Midbrain (tissue), 1 donor: ENCODE measurements at regions not wholly inside any gene's neighbourhood (a gene's known extent, or its start where the extent isn't known, plus 50 kb on each side); places are given as distances from the start of the nearest gene placed in this dataset.
"Not testable (repeated sequence)": the region's sequence is repeated elsewhere in the genome, so short reads cannot be mapped to it uniquely, and the experiment has no call there.

Source experiments
- DNase-seq: peaks from one replicate; lab custom pipeline; 2025; lab: John Stamatoyannopoulos, UW

- DNase-seq: no peak
Measured at GRCh38 chr18:4765401-4765800, 310.3 kb upstream of the DLGAP1 start.

GRCh38 chr18:4762330-4762729 lies 307.2 kb upstream of the DLGAP1 start:
- no peak for DNase-seq

- DNase-seq: no peak
Measured at GRCh38 chr18:4758980-4759379, 303.9 kb upstream of the DLGAP1 start.

- no peak for DNase-seq
Measured at GRCh38 chr18:4755848-4756247, 300.7 kb upstream of the DLGAP1 start.

DNA sequence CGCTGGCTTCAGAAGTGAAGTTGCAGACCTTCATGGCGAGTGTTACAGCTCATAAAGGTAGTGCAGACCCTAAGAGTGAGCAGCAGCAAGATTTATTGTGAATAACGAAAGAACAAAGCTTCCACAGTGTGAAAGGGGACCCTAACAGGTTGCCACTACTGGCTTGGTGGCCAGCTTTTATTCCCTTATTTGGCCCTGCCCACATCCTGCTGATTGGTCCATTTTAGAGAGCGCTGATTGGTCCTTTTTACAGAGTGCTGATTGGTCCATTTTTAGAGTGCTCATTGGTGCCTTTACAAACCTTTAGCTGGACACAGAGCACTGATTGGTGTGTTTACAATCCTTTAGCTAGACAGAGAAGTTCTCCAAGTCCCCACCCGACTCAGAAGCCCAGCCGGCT lies 298.0 kb upstream of the DLGAP1 start:
- not testable (repeated sequence) for DNase-seq

DNA sequence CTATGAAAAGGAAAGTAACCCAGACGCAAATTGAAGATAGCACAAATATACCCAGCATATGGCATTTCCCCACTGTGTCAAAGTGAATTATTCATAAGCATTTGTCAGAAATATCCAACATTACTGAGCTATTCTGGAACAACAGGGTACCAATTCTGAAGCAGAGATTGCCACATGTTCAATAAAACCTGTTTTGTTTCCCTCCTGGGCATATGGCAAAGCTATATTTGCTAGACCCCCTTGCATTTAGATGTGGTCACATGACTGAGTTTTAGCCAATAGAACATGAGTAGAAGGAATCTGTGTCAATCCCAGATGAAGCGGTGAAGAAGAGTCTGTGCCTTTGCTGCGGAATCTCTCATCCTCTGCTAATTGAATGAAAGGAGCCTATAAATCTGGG lies 296.4 kb upstream of the DLGAP1 start:
- DNase-seq: no peak

- DNase-seq: no peak
Measured at GRCh38 chr18:4750393-4751346, 295.6 kb upstream of the DLGAP1 start.

GRCh38 chr18:4748975-4749374 lies 293.9 kb upstream of the DLGAP1 start:
- no peak for DNase-seq

GRCh38 chr18:4734903-4735302 lies 279.8 kb upstream of the DLGAP1 start:
- DNase-seq: no peak

GRCh38 chr18:4734021-4734420 lies 278.9 kb upstream of the DLGAP1 start:
- DNase-seq: no peak

GRCh38 chr18:4721545-4721944 lies 266.4 kb upstream of the DLGAP1 start:
- DNase-seq: no peak

DNA sequence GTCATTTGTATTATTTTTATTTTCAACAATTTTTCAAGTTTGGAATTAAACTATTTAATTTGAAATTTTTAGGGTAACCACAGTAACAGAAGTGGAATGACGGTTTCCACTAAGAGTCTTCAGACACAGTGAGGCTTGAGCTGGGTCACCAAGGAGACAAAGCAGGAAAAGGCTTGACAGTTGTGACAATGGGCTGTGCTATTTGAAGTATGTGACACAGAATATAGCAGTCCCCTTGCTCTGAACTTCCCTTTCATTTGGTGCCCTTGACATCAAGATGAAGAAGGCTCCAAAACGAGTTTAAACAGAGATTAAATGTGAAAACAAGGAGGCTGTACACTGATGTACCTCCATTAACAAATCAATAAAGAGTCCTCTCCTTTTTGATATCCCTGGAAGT lies 265.4 kb upstream of the DLGAP1 start:
- DNase-seq: no peak

- DNase-seq: no peak
Measured at GRCh38 chr18:4705894-4706293, 250.8 kb upstream of the DLGAP1 start.

- no peak for DNase-seq
Measured at GRCh38 chr18:4704781-4705180, 249.7 kb upstream of the DLGAP1 start.

GRCh38 chr18:4691836-4692235 lies 236.7 kb upstream of the DLGAP1 start:
- DNase-seq: no peak

GRCh38 chr18:4678685-4679084 lies 223.6 kb upstream of the DLGAP1 start:
- DNase-seq: not testable (repeated sequence)

- no peak for DNase-seq
Measured at GRCh38 chr18:4677006-4677405, 221.9 kb upstream of the DLGAP1 start.

DNA sequence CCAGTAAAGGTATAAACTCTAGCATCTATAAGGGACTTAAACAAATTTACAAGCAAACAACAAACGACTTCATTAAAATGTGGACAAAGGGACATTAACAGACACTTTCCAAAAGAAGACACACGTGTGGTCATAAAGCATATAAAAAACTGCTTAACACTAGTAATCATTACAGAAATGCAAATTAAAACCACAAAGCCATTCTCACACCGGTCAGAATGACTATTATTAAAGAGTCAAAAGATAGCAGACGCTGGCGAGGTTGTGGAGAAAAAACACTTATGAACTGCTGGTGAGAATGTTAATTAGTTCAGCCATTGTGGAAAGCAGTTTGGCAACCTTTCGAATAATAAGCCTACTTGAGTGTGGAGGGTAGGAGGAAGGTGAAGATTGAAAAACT lies 217.1 kb upstream of the DLGAP1 start:
- no peak for DNase-seq

DNA sequence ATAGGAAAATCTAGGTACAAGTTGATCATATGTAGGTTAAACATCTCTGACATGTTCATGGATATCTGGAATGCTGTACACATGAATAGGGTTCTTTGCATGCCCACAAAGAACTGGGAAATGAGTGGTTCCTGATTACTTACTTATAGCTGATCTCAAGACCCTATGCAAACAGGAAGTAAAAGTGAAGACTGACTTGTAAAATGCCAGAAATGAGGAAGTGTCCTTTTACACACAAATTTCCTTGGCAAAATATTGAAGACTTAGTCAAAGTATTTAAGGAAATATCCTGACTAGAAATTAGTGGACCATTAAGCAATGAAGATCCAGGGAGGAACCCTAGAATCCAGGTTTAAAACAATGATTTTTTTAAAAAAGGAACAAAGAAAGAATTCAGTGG lies 203.7 kb upstream of the DLGAP1 start:
- no peak for DNase-seq

GRCh38 chr18:4653418-4653817 lies 198.3 kb upstream of the DLGAP1 start:
- DNase-seq: no peak

- no peak for DNase-seq
Measured at GRCh38 chr18:4641771-4642368, 186.8 kb upstream of the DLGAP1 start.

DNA sequence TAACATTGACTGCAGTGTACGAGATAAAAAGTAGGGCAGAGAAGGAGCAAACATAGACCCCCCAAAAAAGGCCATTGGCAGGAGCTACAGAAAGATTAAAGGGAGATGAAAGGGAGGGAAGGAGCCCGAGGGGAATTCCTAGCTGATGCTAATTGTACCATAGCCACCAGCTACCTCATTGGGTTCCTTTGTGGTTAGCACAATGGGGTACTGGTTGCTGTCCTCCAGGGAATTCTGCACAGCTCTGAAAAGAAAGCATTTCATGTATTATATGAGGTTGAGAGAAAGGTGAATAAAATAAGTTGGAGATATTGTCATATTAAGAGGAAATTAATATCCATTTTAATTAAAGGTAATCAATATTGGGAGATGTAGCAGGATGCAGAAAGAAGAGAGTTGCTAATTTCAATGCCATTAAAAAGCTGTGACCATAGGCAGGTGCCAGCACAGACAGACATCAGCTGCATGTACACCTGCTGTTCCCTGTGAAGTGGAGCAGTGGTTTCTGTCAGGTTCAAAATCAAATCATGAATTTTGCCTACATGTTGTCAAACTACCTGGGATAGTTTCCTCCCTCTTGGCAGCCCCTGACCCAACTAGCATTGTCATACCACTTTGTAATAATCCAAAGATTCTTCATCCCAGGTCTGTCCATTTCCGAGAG lies 185.4 kb upstream of the DLGAP1 start:
- DNase-seq: no peak
